ENCODE measurements at regions not wholly inside any gene's neighbourhood (a gene's known extent, or its start where the extent isn't known, plus 50 kb on each side); places are given as distances from the start of the nearest gene placed in this dataset.

DNA sequence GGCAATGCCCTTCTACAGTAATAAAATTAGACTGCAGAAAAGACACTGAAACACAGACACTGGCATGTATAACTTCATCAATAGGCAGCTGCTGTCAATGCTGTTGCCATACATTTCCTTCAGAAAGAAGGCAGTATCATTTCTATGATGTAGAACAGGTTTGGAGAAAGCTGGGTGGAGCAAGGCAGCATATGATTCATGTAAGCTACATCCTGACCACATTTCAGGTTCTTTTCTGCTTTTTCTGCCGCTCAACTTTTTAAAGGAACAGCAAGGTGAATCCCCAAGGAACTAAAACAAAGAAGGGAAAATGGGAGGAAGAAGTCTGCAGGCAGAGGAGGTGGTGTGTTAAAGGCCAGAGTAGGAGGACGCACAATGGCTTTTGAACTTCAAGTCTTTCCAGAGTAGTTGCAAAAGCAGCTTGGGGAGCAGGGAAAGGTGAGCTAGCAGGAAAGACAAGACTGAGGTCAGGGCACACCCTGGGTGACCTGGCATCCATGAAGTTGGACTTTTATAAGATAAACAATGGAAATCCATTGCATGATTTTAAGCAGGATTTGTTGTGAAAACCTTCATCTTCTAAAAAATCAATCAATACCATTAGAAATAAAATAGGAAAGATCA lies 142.1 kb downstream of the MED10 start:
- Histone ChIP-seq H3K36me3 (no peaks in the 10 kb centered on the region), H3K27me3 (ENCODE audit: low read depth) (no peaks in the 10 kb centered on the region), H3K27ac (no peak overlapping the region), H3K4me3 (no peak overlapping the region), H3K9me3 (peaks cover 9% of the 10 kb centered on the region), H3K4me1 (no peaks in the 10 kb centered on the region)
- no peak for ATAC-seq
- no peak for TF ChIP-seq CTCF (IDR thresholded peaks at IDR 0.05)
- intact Hi-C loops (cut with DNase I) = no loop called here
- no peak for DNase-seq

DNA sequence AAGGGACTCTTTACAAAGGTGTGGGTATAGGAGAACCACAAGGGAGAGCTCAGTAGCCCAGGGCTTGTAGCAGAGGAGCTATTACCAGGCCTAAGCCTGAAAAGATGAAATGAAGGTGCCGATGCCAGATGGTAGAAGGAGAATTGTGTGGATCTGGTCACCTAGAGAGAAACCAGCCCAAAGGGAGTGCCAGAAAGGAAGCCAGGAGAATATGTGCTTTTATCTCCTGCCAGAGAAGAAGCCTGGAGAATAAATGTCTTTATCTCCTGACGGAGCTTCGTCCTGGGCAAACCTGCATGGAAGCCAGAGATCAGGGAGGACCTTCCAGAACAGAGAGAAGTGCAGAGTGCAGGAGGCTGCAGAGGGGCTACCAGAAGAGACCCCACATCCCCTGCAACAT lies 142.6 kb downstream of the MED10 start:
- DNase-seq (no peak), ATAC-seq (no peak)
- Histone ChIP-seq H3K4me3 (no peak overlapping the region), H3K9me3 (peaks cover 9% of the 10 kb centered on the region), H3K4me1 (no peaks in the 10 kb centered on the region), H3K36me3 (no peaks in the 10 kb centered on the region), H3K27ac (no peak overlapping the region), H3K27me3 (ENCODE audit: low read depth) (no peaks in the 10 kb centered on the region)
- TF ChIP-seq CTCF (IDR thresholded peaks at IDR 0.05) = no peak
- intact Hi-C loops (cut with DNase I) = no loop called here

- no peaks in the 10 kb centered on the region for H3K27me3 ChIP-seq (ENCODE audit: low read depth)
- ATAC-seq = no peak
- H3K27ac ChIP-seq = no peak overlapping the region
- H3K36me3 ChIP-seq = no peaks in the 10 kb centered on the region
- no peak for DNase-seq
- intact Hi-C loops (cut with DNase I) = no loop called here
- H3K9me3 ChIP-seq = no peaks in the 10 kb centered on the region
- no peaks in the 10 kb centered on the region for H3K4me1 ChIP-seq
- no peak for TF ChIP-seq CTCF (IDR thresholded peaks at IDR 0.05)
- H3K4me3 ChIP-seq = no peak overlapping the region
Observed at GRCh38 chr5:6228257-6229250, 149.8 kb downstream of the MED10 start.

DNA sequence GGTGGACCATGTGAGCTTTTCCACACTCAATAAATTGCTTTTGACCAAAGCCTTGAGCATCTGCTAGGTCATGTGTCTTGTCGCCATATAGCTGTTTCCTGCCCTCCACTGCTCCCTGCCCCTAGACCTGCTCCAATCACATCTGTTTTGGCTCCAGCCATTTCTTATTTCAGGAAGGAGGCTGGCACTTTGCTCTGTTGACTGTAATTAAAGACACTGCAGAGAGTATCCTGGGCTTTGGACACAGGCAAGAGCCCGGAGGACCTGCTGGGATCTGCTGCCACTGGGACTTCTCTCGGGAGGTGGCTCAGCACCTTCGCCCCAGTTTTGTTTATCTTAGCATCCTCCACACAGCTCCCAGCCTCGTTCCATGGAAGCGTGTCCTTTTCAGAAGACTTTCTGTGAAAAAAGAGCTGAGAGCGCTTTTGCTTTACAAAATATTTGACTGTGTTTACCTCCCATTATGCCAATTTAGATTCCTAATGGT lies 153.2 kb downstream of the MED10 start:
- no peaks in the 10 kb centered on the region for H3K36me3 ChIP-seq
- intact Hi-C loops (cut with DNase I) = no loop called here
- H3K27me3 ChIP-seq (ENCODE audit: low read depth) = no peaks in the 10 kb centered on the region
- no peaks in the 10 kb centered on the region for H3K9me3 ChIP-seq
- no peak overlapping the region for H3K4me3 ChIP-seq
- DNase-seq = no peak
- H3K4me1 ChIP-seq = no peaks in the 10 kb centered on the region
- no peak overlapping the region for H3K27ac ChIP-seq
- no peak for ATAC-seq
- TF ChIP-seq CTCF (IDR thresholded peaks at IDR 0.05) = no peak

- H3K27me3 ChIP-seq (ENCODE audit: low read depth) = no peaks in the 10 kb centered on the region
- TF ChIP-seq CTCF (IDR thresholded peaks at IDR 0.05) = no peak
- DNase-seq (no peak), ATAC-seq (no peak)
- intact Hi-C loops (cut with DNase I) = no loop called here
- no peak overlapping the region for H3K4me3 ChIP-seq
- no peaks in the 10 kb centered on the region for H3K4me1 ChIP-seq
- H3K36me3 ChIP-seq = no peaks in the 10 kb centered on the region
- no peaks in the 10 kb centered on the region for H3K9me3 ChIP-seq
- no peak overlapping the region for H3K27ac ChIP-seq
Observed at GRCh38 chr5:6224406-6224805, 153.9 kb downstream of the MED10 start.

Data from lower lobe of right lung (tissue), 2 donors.